Neural cell (in vitro differentiated cells): ENCODE measurements at regions not wholly inside any gene's neighbourhood (a gene's known extent, or its start where the extent isn't known, plus 50 kb on each side); places are given as distances from the start of the nearest gene placed in this dataset.

ENCODE experiments used
- EP300 ChIP-seq: fragments of 450-650 bp; conservative IDR thresholded peaks from 2 replicates; pipeline ENCODE4 v1.6.1; 2014; ENCODE audit warnings: antibody characterized with exemption, mild to moderate bottlenecking, moderate library complexity; ENCODE audit not compliant: poor library complexity, severe bottlenecking
- EZH2 ChIP-seq: fragments of 200-600, 300-800 bp; shearing (Covaris generic), sonication (generic); IDR thresholded peaks from 2 replicates; pipeline ENCODE4 v1.6.1; 2014; ENCODE audit warnings: antibody characterized with exemption, low read length, borderline replicate concordance, mild to moderate bottlenecking; ENCODE audit not compliant: insufficient read depth, poor library complexity, severe bottlenecking
- POLR2AphosphoS5 ChIP-seq: IDR thresholded peaks from 2 replicates; pipeline ENCODE4 v1.6.1; 2012
- RAD21 ChIP-seq: fragments of 450-650 bp; conservative IDR thresholded peaks from 2 replicates; pipeline ENCODE4 v1.6.1; 2014; ENCODE audit warnings: antibody characterized with exemption, mild to moderate bottlenecking, moderate library complexity
- SMC3 ChIP-seq: fragments of 450-650 bp; conservative IDR thresholded peaks from 2 replicates; pipeline ENCODE4 v1.6.1; 2014; ENCODE audit warnings: antibody characterized with exemption, mild to moderate bottlenecking, moderate library complexity; ENCODE audit not compliant: poor library complexity
- TF ChIP-seq, protein P1 (sequence below): fragments of 450-650 bp; IDR thresholded peaks from 2 replicates; pipeline ENCODE4 v1.5.1; 2014; ENCODE audit warnings: antibody characterized with exemption, mild to moderate bottlenecking, moderate library complexity; ENCODE audit not compliant: poor library complexity, severe bottlenecking
- TF ChIP-seq, protein P2 (sequence below): IDR thresholded peaks from 2 replicates; pipeline ENCODE4 v1.6.1; 2012; ENCODE audit warnings: borderline replicate concordance

DNA sequence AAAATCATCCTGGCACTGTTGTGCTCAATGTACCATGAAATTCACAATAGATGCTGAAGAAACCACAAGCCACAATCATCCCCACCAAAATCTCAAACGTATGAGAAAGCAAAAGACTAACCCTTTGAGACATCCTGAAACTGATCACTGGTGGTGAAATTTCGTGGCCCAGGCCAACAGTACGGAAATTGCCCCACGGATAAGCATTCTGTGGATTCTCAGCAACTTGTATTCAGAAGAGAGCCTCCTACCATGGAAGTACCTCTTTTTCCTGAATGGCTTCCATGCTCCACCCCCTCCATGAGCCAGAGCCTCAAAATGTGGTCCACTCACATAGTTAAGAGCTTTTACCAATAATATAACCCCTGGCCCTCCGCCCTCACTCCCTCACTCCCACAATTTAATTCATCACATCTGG lies 163.9 kb upstream of the AUTS2 start:
- TF ChIP-seq, protein P1, sequence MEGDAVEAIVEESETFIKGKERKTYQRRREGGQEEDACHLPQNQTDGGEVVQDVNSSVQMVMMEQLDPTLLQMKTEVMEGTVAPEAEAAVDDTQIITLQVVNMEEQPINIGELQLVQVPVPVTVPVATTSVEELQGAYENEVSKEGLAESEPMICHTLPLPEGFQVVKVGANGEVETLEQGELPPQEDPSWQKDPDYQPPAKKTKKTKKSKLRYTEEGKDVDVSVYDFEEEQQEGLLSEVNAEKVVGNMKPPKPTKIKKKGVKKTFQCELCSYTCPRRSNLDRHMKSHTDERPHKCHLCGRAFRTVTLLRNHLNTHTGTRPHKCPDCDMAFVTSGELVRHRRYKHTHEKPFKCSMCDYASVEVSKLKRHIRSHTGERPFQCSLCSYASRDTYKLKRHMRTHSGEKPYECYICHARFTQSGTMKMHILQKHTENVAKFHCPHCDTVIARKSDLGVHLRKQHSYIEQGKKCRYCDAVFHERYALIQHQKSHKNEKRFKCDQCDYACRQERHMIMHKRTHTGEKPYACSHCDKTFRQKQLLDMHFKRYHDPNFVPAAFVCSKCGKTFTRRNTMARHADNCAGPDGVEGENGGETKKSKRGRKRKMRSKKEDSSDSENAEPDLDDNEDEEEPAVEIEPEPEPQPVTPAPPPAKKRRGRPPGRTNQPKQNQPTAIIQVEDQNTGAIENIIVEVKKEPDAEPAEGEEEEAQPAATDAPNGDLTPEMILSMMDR: no peak
- TF ChIP-seq RAD21 (no peak), EZH2 (no peak), SMC3 (no peak), POLR2AphosphoS5 (no peak), EP300 (no peak)
- TF ChIP-seq, protein P2, sequence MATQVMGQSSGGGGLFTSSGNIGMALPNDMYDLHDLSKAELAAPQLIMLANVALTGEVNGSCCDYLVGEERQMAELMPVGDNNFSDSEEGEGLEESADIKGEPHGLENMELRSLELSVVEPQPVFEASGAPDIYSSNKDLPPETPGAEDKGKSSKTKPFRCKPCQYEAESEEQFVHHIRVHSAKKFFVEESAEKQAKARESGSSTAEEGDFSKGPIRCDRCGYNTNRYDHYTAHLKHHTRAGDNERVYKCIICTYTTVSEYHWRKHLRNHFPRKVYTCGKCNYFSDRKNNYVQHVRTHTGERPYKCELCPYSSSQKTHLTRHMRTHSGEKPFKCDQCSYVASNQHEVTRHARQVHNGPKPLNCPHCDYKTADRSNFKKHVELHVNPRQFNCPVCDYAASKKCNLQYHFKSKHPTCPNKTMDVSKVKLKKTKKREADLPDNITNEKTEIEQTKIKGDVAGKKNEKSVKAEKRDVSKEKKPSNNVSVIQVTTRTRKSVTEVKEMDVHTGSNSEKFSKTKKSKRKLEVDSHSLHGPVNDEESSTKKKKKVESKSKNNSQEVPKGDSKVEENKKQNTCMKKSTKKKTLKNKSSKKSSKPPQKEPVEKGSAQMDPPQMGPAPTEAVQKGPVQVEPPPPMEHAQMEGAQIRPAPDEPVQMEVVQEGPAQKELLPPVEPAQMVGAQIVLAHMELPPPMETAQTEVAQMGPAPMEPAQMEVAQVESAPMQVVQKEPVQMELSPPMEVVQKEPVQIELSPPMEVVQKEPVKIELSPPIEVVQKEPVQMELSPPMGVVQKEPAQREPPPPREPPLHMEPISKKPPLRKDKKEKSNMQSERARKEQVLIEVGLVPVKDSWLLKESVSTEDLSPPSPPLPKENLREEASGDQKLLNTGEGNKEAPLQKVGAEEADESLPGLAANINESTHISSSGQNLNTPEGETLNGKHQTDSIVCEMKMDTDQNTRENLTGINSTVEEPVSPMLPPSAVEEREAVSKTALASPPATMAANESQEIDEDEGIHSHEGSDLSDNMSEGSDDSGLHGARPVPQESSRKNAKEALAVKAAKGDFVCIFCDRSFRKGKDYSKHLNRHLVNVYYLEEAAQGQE: no peak
